ENCODE measurements at regions not wholly inside any gene's neighbourhood (a gene's known extent, or its start where the extent isn't known, plus 50 kb on each side); places are given as distances from the start of the nearest gene placed in this dataset.

DNA sequence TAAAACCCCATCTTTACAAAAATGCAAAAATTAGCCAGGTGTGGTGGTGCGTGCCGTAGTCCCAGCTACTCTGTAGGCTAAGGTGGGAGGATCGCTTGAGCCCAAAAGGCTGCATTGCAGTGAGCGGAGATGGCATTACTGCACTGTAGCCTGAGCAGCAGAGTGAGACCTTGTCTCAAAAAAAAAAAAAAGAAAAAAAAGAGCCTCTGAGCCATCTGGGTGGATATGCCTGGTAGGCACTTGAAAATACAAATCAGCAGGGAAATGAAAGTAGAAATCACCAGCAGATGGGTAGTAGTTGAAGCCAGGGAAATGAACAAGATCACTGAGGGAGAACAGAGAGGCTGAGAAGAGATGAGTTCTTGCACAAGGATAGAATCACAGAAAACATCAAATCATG lies 131.0 kb upstream of the HMCN1 start:
- TF ChIP-seq, protein P1, sequence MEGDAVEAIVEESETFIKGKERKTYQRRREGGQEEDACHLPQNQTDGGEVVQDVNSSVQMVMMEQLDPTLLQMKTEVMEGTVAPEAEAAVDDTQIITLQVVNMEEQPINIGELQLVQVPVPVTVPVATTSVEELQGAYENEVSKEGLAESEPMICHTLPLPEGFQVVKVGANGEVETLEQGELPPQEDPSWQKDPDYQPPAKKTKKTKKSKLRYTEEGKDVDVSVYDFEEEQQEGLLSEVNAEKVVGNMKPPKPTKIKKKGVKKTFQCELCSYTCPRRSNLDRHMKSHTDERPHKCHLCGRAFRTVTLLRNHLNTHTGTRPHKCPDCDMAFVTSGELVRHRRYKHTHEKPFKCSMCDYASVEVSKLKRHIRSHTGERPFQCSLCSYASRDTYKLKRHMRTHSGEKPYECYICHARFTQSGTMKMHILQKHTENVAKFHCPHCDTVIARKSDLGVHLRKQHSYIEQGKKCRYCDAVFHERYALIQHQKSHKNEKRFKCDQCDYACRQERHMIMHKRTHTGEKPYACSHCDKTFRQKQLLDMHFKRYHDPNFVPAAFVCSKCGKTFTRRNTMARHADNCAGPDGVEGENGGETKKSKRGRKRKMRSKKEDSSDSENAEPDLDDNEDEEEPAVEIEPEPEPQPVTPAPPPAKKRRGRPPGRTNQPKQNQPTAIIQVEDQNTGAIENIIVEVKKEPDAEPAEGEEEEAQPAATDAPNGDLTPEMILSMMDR (conservative IDR thresholded peaks at IDR 0.05), result no peak
- TF ChIP-seq ZFX (IDR thresholded peaks at IDR 0.05), result no peak

All from C4-2B (cell line).